Gastroesophageal sphincter (tissue), 3 donors: ENCODE measurements at regions not wholly inside any gene's neighbourhood (a gene's known extent, or its start where the extent isn't known, plus 50 kb on each side); places are given as distances from the start of the nearest gene placed in this dataset.

Experiments used
- CTCF ChIP-seq, 4 experiments: fragments of 200-600 bp in 2 of 4; fragments of 450-650 bp in 2 of 4; sonication (generic) in 1 of 4; IDR thresholded peaks; one replicate each; pipeline ENCODE4 v1.5.1; 2017 to 2019; ENCODE audit warnings: antibody characterized with exemption in 4 of 4, mild to moderate bottlenecking in 2 of 4, moderate library complexity in 2 of 4
- POLR2AphosphoS5 ChIP-seq: sonication (generic); formaldehyde crosslinking; IDR thresholded peaks from one replicate; pipeline ENCODE4 v1.6.1; 2017; ENCODE audit warnings: antibody characterized with exemption

DNA sequence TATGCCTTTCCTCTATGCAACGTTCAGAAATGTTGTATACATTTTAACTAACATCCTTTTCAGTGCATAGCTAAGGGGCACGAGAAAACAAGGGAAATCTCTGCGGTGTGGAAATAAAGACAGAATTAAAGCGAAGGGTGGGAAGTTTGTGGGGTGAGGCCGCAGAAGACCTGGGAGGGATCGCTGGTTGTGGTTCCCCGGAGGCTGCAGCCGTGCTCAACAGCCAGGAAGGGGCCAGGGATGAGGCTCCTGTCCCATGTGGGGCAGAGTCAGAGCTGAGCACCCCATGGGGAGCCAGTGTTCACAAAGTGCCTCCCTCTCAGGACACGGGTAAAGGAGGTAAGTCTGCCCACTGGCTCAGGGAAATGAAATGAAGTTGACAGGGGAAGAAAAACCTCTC lies 67.5 kb downstream of the MYEOV start:
- TF ChIP-seq POLR2AphosphoS5 (no peak), CTCF (IDR thresholded peaks at IDR 0.05) (no peak)
